Activated CD8-positive, alpha-beta memory T cell treated with anti-CD3 and anti-CD28 coated beads, Interleukin-2, amount 50 U/mL, for 4 hours (primary cell): ENCODE measurements at regions not wholly inside any gene's neighbourhood (a gene's known extent, or its start where the extent isn't known, plus 50 kb on each side); places are given as distances from the start of the nearest gene placed in this dataset.
"Not testable (repeated sequence)": the region's sequence is repeated elsewhere in the genome, so short reads cannot be mapped to it uniquely, and the experiment has no call there.

Source experiments
- DNase-seq: peaks from one replicate; pipeline ENCODE4 v3.0.0-alpha.2; 2020

DNA sequence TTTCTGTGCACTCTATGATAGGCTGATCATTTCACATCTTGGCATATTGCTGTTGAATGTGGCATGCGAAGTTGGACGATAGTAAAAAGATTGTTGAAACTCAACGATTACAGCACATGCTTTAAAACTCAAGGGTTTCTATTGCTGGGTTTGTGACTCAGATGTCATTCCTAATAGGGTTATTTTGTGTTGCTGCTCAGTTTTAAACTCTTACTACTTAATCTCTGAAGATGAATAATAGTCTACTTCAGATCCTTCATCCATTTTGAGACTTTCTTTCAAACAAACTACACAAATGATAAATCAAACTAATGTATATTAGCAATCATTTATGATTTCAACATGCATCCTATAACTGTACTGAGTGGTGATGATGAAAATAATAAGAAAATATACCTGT is 71.3 kb upstream of the MBNL1 start:
- DNase-seq: no peak

DNA sequence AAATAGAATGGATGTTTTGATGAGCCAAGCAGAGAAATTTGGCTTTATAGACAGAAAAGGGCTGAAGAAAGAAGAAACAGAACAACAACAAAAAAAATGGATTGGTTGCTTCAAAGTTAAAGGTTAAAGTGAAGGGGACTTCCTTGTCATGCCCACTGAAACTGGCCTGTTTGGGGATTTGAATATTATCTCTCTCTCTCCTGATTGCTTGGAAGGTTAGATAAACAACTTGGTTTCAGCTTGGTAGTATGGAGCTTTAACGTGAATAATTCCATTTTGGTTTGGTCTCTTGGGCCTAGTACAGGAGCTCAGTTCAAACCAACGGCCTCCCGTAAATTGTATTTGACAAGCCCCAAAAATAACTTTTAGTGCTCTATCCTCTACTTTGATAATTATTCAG is 70.8 kb upstream of the MBNL1 start:
- no peak for DNase-seq

DNA sequence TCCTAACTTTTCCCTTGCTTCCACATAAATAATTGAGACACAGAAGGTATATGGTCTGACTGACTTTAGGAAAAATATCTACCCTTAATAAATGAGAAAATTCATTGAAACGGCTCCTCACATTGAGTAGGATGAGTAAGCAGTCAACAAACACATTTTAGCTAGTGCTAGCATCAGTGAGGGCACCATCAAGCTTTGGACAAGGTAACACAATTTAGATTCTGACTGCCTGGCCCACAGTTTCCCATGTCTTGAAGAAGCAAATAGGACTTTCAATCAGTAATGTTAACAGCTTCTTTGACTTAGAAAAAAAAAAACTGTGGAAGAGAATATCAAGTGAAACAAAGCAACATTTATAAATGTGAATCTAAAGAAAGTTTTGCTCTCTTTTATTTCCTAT is 70.1 kb upstream of the MBNL1 start:
- DNase-seq: no peak

DNA sequence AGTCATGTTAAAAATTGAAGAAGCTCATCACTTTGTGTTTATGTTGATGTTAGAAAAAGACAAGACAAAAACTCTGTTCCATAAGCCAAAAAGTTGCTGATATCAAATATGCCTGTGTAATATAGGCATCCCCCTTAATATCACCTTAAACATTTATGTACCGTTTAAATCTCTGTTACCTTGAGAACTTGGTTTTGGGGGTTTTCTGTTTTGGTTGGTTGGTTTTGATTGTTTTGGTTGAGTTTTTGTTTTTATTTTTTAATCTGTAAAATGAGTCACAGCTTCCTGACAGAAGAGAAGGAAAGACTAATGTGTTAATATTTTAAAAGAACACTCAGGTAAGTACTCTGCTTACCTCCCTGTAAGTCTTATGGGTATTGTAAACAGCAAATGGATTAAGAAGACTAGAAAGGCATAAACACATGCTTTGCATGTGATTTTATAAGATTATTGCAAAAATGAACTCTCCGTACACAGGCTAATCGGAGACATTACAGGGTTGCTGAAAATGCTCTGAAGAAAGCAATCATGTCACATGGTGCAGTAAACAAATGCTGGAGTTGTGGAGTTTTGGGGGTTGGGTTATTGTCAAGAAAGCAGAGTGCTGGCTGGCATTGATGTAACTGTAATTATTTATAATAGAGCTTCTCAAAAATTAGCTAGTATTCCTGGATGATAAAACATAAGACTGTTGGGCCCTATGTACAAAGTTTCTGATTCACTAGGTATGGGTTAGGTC is 69.5 kb upstream of the MBNL1 start:
- DNase-seq: no peak

- DNase-seq: no peak
These were observed 68.0 kb upstream of the MBNL1 start for GRCh38 chr3:152200476-152201420.

GRCh38 chr3:152202976-152203626 is 65.6 kb upstream of the MBNL1 start:
- DNase-seq: no peak

DNA sequence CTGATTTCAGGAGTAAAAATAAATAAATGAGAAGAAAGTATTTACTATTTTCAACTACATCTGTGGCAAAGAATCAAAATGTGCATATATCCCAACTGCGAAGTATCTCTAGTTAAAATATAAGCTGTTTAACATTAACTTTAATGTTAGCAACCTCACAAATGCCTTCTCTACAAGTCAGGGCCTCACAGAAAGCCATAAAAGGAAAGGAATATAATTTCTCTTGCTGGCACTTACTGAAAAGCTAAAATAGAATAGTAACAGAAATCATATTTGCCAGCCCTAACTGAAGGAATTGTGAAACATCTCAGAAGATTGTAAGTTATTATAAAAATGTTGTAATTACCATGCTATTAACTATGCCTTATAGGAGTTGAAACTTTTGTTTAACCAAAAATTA is 65.1 kb upstream of the MBNL1 start:
- no peak for DNase-seq

DNA sequence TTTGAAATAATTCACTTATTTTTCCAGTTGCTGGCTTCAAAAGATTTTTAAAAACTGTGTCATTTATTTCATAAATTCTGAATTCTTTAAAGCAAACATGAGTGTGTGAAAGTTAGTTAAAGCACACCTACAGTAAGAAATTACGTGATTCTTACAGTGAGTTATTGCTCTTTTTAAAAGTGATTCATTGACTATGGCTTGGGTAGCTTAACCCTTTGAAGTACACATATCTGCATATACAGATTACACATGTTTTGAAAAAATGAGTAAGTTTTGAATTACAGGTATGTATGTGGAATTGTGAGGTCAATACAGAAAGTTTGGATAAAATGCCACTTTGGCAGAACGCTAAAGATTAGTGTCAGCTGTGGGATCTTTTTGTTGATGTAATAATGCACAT is 64.5 kb upstream of the MBNL1 start:
- no peak for DNase-seq

DNA sequence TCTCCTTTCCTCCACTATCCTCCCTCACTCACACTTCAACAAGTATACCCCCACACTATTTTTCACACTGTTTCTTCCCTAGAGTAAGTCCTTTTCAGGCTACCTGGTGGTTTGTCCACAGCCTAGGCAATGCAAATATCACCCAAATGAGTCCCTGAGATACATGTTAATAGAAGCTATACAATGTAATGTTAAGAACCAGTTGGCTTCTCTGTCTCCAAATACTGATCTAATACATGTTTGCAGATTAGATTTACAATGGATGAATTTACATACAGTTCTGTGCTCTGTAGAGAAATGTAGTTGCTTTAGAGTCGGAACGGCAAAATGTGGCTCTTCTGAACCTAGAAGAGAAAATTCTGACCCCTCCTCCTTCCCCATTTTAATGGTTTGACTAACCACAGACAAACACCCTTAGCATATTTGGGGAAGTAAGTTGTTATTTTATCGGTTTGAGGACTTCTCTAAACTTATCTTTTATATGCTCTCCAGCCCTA is 63.6 kb upstream of the MBNL1 start:
- DNase-seq: no peak

- DNase-seq: no peak
These were observed 62.4 kb upstream of the MBNL1 start for GRCh38 chr3:152206243-152206760.

DNA sequence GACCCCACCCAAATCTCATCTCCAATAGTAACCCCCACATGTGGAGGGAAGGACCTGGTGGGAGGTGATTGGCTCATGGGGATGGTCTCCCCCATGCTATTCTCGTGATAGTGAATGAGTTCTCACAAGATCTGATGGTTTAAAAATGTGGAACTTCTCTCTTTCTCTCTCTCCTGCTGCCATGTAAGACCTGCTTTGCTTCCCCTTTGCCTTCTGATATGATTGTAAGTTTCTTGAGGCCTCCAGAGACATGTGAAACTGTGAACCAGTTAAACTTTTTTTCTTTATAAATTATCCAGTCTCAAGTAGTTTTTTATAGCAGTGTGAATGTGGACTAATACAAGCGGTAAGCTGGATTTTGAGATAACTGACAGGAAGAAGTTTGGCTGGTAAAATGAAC is 60.3 kb upstream of the MBNL1 start:
- no peak for DNase-seq

- no peak for DNase-seq
These were observed 59.7 kb upstream of the MBNL1 start for GRCh38 chr3:152209060-152209459.

- no peak for DNase-seq
These were observed 59.0 kb upstream of the MBNL1 start for GRCh38 chr3:152209776-152210175.

DNA sequence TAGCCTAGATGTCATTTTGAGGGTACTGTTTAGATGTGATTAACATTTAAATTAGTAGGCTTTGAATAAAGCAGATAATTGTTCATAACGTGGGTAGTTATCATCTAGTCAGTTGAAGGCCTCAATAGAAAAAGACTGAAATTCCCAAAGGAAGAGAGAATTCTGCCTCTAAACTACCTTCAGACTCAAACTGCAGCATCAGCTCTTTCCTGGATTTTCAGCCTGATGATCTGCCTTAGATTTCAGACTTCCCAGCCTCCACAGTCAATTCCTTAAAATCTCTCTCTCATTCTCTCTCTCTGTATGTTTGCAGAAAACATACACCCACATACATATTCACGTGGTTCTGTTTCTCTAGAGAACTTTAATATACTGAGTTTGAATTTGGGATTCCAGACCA is 58.0 kb upstream of the MBNL1 start:
- no peak for DNase-seq

DNA sequence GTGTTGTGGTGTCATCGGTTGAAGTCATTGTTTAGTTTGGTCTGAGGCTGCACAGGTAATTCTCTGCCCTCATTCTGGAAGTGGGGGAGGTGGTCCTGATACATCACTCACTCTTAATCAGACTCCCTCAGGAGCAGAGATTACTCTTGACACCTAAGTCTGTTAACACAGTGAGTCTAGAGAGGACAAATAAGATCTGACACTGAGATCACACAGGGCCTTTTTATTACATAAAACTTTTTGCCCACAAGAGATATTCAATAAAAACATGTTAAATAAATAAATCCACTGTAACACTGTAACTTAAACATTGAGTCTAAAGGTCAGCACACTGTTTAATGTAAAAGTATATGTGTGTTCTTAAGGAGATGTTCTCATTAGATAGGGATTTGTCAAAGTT is 57.1 kb upstream of the MBNL1 start:
- no peak for DNase-seq

GRCh38 chr3:152213203-152213602 is 55.5 kb upstream of the MBNL1 start:
- no peak for DNase-seq

DNA sequence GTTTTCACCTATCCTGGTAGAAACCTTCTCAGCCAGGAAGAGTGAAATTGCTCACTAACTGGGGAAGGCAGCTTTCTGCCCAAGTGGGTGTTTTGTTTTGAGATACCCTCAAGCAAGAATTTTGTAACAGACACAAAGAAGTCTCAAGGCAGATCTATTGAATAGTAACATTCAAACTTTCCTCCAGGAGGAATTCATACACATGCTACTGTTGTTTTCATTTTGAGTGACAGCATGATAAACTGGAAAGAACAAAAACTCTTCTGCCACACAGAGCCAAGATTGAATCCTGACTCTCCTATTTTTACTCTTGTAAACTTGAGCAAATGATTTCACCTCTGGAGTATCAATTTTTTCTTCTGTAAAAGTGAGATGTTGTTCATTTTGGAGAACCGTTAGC is 54.8 kb upstream of the MBNL1 start:
- DNase-seq: no peak

DNA sequence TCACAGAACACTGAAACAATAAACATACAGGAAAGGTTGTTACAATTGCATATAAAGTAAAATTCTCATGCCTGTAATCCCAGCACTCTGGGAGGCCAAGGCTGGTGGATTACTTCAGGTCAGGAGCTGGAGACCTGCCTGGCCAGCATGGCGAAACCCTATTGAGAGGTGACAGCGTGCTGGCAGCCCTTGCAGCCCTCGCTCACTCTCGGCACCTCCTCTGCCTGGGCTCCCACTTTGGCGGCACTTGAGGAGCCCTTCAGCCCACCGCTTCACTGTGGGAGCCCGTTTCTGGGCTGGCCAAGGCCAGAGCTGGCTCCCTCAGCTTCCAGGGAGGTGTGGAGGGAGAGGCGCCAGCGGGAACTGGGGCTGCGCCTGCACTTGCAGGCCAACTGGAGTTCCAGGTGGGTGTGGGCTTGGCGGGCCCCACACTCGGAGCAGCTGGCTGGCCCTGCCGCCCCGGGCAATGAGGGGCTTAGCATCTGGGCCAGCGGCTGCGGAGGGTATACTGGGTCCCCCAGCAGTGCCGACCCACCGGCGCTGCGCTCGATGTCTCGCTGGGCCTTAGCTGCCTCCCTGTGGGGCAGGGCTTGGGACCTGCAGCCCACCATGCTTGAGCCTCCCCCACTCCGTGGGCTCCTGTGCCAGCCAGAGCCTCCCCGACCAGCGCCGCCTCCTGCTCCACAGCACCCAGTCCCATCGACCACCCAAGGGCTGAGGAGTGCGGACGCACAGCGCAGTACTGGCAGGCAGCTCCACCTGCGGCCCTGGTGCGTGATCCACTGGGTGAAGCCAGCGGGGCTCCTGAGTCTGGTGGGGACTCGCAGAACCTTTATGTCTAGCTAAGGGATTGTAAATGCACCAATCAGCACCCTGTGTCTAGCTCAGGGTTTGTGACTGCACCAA is 51.5 kb upstream of the MBNL1 start:
- not testable (repeated sequence) for DNase-seq

- DNase-seq: no peak
These were observed 50.1 kb upstream of the MBNL1 start for GRCh38 chr3:152218602-152219001.
